ENCODE measurements at regions not wholly inside any gene's neighbourhood (a gene's known extent, or its start where the extent isn't known, plus 50 kb on each side); places are given as distances from the start of the nearest gene placed in this dataset.

DNA sequence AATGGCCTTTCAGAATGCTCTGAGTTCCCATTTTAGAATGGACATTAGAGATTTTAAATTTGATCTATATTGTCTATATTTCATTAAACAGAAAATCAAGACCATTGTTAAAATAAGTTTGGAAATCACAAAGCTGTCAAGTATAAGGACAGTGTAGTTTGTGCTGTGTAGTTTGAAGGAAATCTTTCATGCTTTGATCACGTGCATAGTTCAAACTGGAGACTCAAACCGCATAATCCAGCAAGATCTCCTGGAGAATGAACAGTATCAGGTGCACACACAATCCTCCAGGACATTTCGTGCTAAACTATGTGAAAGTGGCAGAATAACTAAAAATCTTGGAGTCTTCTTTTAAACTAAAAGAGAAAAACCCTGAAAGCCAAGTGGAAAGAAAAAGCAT lies 60.8 kb upstream of the TBXT start:
- TF ChIP-seq, protein P1, sequence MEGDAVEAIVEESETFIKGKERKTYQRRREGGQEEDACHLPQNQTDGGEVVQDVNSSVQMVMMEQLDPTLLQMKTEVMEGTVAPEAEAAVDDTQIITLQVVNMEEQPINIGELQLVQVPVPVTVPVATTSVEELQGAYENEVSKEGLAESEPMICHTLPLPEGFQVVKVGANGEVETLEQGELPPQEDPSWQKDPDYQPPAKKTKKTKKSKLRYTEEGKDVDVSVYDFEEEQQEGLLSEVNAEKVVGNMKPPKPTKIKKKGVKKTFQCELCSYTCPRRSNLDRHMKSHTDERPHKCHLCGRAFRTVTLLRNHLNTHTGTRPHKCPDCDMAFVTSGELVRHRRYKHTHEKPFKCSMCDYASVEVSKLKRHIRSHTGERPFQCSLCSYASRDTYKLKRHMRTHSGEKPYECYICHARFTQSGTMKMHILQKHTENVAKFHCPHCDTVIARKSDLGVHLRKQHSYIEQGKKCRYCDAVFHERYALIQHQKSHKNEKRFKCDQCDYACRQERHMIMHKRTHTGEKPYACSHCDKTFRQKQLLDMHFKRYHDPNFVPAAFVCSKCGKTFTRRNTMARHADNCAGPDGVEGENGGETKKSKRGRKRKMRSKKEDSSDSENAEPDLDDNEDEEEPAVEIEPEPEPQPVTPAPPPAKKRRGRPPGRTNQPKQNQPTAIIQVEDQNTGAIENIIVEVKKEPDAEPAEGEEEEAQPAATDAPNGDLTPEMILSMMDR (IDR thresholded peaks at IDR 0.05; ENCODE audit: low read depth, low read length, missing input control) = no peak
- no peak for TF ChIP-seq EGR1 (IDR thresholded peaks at IDR 0.05; ENCODE audit: low read depth in 2 of 2)
- TF ChIP-seq FOXA2 (IDR thresholded peaks at IDR 0.05) = no peak
- TF ChIP-seq HNF4G (IDR thresholded peaks at IDR 0.05) = no peak
